ENCODE measurements at regions not wholly inside any gene's neighbourhood (a gene's known extent, or its start where the extent isn't known, plus 50 kb on each side); places are given as distances from the start of the nearest gene placed in this dataset.

DNA sequence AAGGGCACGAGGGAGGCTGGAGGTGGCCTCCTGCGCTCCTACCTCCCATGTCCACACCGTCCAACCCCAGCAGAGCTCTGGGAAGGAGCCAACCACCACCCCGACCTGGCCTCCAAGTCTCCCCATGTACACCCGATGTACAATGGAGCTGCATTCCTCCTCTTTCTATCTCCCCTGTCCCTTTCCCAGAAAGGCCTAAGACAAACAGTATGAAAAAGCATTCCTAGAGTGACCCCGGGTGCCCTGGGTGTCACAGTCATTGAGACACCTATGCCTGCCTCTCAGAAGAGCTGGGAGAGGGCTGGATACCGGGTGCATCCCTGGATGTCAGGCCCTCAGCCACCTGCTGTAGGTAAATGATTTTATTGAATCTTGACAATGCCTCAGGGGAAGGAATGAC, 248.1 kb downstream of the EMX2 start:
- TF ChIP-seq HCFC1 (IDR thresholded peaks at IDR 0.05; ENCODE audit: low read length) (no peak), EP300 (IDR thresholded peaks at IDR 0.05; ENCODE audit: borderline replicate concordance in 1 of 2, control insufficient read depth in 1 of 2, low read depth in 2 of 2, low read length in 2 of 2) (no peak), ZNF274 (IDR thresholded peaks at IDR 0.05; ENCODE audit: insufficient read depth, insufficient read length) (no peak), NFXL1 (IDR thresholded peaks at IDR 0.05; ENCODE audit: borderline replicate concordance) (no peak), JUND (IDR thresholded peaks at IDR 0.05; ENCODE audit: low read depth, low read length) (no peak), POLR2AphosphoS5 (IDR thresholded peaks at IDR 0.05; ENCODE audit: low read length) (no peak), CBX3 (IDR thresholded peaks at IDR 0.05; ENCODE audit: borderline replicate concordance, low read depth) (no peak), TCF7 (IDR thresholded peaks at IDR 0.05; ENCODE audit: borderline replicate concordance) (no peak), TAF1 (IDR thresholded peaks at IDR 0.05; ENCODE audit: borderline replicate concordance, low read depth, low read length) (no peak), SMC3 (IDR thresholded peaks at IDR 0.05; ENCODE audit: borderline replicate concordance, low read length) (no peak)
- TF ChIP-seq, protein P1, sequence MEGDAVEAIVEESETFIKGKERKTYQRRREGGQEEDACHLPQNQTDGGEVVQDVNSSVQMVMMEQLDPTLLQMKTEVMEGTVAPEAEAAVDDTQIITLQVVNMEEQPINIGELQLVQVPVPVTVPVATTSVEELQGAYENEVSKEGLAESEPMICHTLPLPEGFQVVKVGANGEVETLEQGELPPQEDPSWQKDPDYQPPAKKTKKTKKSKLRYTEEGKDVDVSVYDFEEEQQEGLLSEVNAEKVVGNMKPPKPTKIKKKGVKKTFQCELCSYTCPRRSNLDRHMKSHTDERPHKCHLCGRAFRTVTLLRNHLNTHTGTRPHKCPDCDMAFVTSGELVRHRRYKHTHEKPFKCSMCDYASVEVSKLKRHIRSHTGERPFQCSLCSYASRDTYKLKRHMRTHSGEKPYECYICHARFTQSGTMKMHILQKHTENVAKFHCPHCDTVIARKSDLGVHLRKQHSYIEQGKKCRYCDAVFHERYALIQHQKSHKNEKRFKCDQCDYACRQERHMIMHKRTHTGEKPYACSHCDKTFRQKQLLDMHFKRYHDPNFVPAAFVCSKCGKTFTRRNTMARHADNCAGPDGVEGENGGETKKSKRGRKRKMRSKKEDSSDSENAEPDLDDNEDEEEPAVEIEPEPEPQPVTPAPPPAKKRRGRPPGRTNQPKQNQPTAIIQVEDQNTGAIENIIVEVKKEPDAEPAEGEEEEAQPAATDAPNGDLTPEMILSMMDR (IDR thresholded peaks at IDR 0.05 in 2 of 3, conservative IDR thresholded peaks at IDR 0.05 in 1 of 3; ENCODE audit: control insufficient read depth in 2 of 3, extremely low read depth in 1 of 3, insufficient read depth in 1 of 3, low read depth in 3 of 3, low read length in 3 of 3), result no peak
- TF ChIP-seq, protein P2, sequence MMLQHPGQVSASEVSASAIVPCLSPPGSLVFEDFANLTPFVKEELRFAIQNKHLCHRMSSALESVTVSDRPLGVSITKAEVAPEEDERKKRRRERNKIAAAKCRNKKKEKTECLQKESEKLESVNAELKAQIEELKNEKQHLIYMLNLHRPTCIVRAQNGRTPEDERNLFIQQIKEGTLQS (IDR thresholded peaks at IDR 0.05; ENCODE audit: borderline replicate concordance, extremely low read depth, low read depth, low read length), result no peak

All from GM12878 (cell line).